ENCODE measurements at regions not wholly inside any gene's neighbourhood (a gene's known extent, or its start where the extent isn't known, plus 50 kb on each side); places are given as distances from the start of the nearest gene placed in this dataset.

GRCh38 chr5:82399111-82399510 lies 121.0 kb upstream of the RPS23 start:
- TF ChIP-seq CTCF (IDR thresholded peaks at IDR 0.05), result no peak
- no peak for TF ChIP-seq POLR2A (IDR thresholded peaks at IDR 0.05)
